ENCODE measurements at regions not wholly inside any gene's neighbourhood (a gene's known extent, or its start where the extent isn't known, plus 50 kb on each side); places are given as distances from the start of the nearest gene placed in this dataset.

DNA sequence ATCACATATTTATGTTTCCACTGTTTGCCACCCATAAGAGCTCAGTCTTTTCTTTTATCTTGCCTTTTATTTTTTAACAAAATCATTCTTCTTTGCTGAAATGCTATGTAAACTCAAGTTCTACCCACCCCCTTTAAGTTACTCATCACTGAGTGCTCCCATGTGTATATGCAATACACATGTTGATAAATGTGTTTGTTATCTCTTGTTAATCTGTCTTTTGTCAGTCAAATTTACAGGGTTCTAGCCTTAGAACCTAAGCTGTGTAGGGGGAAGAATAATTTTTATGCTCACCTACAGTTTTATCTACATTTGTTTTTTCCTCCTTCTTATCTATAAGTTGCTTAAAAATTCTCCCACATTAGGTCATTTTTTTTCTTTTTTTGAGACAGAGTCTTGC, 1195.9 kb downstream of the ROBO2 start:
- intact Hi-C loops (cut with DNase I), result no loop called here
- no peak overlapping the region for H3K27ac ChIP-seq
- H3K36me3 ChIP-seq, result no peaks in the 10 kb centered on the region
- DNase-seq (no peak), FAIRE-seq (no peak), ATAC-seq (no peak)
- TF ChIP-seq CTCF (IDR thresholded peaks at IDR 0.05), result no peak
- no peaks in the 10 kb centered on the region for H3K27me3 ChIP-seq
- no peak overlapping the region for H3K4me3 ChIP-seq
- H3K9me3 ChIP-seq, result no peaks in the 10 kb centered on the region
- no peaks in the 10 kb centered on the region for H3K4me1 ChIP-seq

DNA sequence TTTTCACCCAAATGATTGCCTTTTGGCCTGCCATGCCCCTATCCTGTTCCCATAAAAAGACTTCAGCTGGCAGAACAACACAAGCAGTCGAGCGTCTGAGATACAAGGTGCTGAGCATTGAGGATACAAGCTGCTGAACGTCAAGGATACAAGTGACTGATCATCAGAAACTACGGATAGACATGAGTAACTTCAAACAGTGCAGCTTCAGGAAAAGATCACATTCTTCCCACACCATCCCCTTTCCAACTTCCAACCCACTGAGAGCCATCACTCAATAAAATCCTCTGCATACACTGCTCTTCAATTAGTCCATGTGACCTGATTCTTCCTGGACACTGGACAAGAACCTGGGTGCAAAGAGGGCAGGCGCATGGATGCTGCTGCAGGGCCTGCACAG, 1198.9 kb downstream of the ROBO2 start:
- no peak for TF ChIP-seq CTCF (IDR thresholded peaks at IDR 0.05)
- Histone ChIP-seq H3K27me3 (no peaks in the 10 kb centered on the region), H3K4me3 (no peak overlapping the region), H3K4me1 (no peaks in the 10 kb centered on the region), H3K36me3 (no peaks in the 10 kb centered on the region), H3K27ac (no peak overlapping the region), H3K9me3 (no peaks in the 10 kb centered on the region)
- DNase-seq, result peak in 1 of 6 donors; percentile 25
- ATAC-seq, result no peak
- 62 to 68% methylated on average over 5 of the region's 5 CpGs for WGBS, 2 donors
- intact Hi-C loops (cut with DNase I), result no loop called here
- no peak for FAIRE-seq

DNA sequence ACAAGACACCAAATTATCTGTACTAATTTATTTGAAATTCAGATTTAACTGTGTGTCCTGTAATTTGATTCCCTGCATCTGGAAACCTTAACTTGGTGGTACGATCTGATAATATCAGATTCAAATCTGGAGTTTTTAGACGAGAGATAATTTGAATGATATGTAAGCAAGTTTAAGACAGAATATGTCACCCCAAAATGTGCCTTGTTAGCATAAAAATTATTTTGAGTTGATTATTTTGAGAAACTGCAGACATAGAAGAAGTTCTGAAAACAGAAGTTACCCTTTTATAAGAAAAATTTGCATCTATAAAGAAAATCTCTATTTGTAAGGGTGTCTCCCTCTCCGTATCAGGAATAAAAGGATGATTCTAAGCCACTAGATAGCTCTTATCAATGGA, 1202.8 kb downstream of the ROBO2 start:
- no peak for FAIRE-seq
- no peak for TF ChIP-seq CTCF (IDR thresholded peaks at IDR 0.05)
- no peaks in the 10 kb centered on the region for H3K27me3 ChIP-seq

GRCh38 chr3:78244136-78244535, 1204.2 kb downstream of the ROBO2 start:
- TF ChIP-seq CTCF (IDR thresholded peaks at IDR 0.05), result no peak
- DNase-seq, result no peak
- no peak for ATAC-seq
- Histone ChIP-seq H3K4me1 (no peaks in the 10 kb centered on the region), H3K9me3 (no peaks in the 10 kb centered on the region), H3K27me3 (no peaks in the 10 kb centered on the region), H3K27ac (no peak overlapping the region), H3K4me3 (no peak overlapping the region), H3K36me3 (no peaks in the 10 kb centered on the region)
- no peak for FAIRE-seq
- intact Hi-C loops (cut with DNase I), result no loop called here
- WGBS, 2 donors, result 39 to 56% methylated on average over 2 of the region's 2 CpGs

More for the DNA sequence above, 1202.8 kb downstream of the ROBO2 start:
- intact Hi-C loops (cut with DNase I), result no loop called here
- Histone ChIP-seq H3K36me3 (no peaks in the 10 kb centered on the region), H3K9me3 (no peaks in the 10 kb centered on the region), H3K4me3 (no peak overlapping the region), H3K27ac (no peak overlapping the region), H3K4me1 (no peaks in the 10 kb centered on the region)
- DNase-seq (no peak), ATAC-seq (no peak)
- 46 to 63% methylated on average over 3 of the region's 3 CpGs for WGBS, 2 donors

GRCh38 chr3:78249294-78249693, 1209.4 kb downstream of the ROBO2 start:
- no peak for ATAC-seq
- Histone ChIP-seq H3K36me3 (no peaks in the 10 kb centered on the region), H3K9me3 (no peaks in the 10 kb centered on the region), H3K4me1 (no peaks in the 10 kb centered on the region), H3K27me3 (no peaks in the 10 kb centered on the region), H3K4me3 (no peak overlapping the region), H3K27ac (no peak overlapping the region)
- FAIRE-seq, result no peak
- DNase-seq, result no peak
- 19 to 26% methylated on average over 3 of the region's 3 CpGs for WGBS, 2 donors
- intact Hi-C loops (cut with DNase I), result no loop called here
- no peak for TF ChIP-seq CTCF (IDR thresholded peaks at IDR 0.05)

Data from pancreas (tissue), 10 donors.